Endothelial cell of umbilical vein (primary cell): ENCODE measurements at regions not wholly inside any gene's neighbourhood (a gene's known extent, or its start where the extent isn't known, plus 50 kb on each side); places are given as distances from the start of the nearest gene placed in this dataset.

Source experiments
- BruUV-seq: library from RNA; stranded (reverse); fragments of 400-500 nt; replicated peaks from 2 replicates; lab custom pipeline; 2021; lab: Mats Ljungman, UMichigan
- CTCF ChIA-PET: fragments of 300-600, 350-600 bp; sonication (Branson Sonifier 250); formaldehyde crosslinking; loops from one replicate; lab custom pipeline; 2021; ENCODE audit warnings: antibody characterized with exemption, inconsistent platforms; lab: Charles Lee
- POLR2A ChIA-PET: fragments of 300-600, 350-600 bp; sonication (Branson Sonifier 250); formaldehyde crosslinking; loops from one replicate; lab custom pipeline; 2021; ENCODE audit warnings: antibody characterized with exemption, inconsistent platforms; lab: Charles Lee
- DNase-seq: peaks from one replicate; pipeline ENCODE4 v3.0.0-alpha.2; 2011; ENCODE audit warnings: low read depth, low spot score
- FAIRE-seq: peaks from 2 replicates; lab custom pipeline; 2011; peaks lifted over from hg19 to GRCh38; lab: Jason Lieb, UNC
- H2AFZ ChIP-seq: 2 replicates; pipeline ENCODE4 v1.6.0; 2012; ENCODE audit warnings: low read depth, low read length, control low read depth, inconsistent platforms
- H3K27ac ChIP-seq: 2 replicates; pipeline ENCODE4 v1.5.1; 2011; ENCODE audit warnings: low read depth, mild to moderate bottlenecking, control low read depth, low read length, moderate library complexity; ENCODE audit not compliant: insufficient read depth
- H3K27me3 ChIP-seq, 2 experiments: 2 replicates each; pipeline versions ENCODE4 v1.6.0 to v1.6.1; 2011; ENCODE audit warnings: low read length in 2 of 2, mixed read lengths in 1 of 2; ENCODE audit not compliant: control insufficient read depth in 2 of 2, insufficient read depth in 2 of 2
- H3K36me3 ChIP-seq, 2 experiments: 2 replicates in 1 of 2; 3 replicates in 1 of 2; pipeline ENCODE4 v1.5.1; 2011; ENCODE audit warnings: low read length in 2 of 2, mild to moderate bottlenecking in 1 of 2, moderate library complexity in 1 of 2; ENCODE audit not compliant: control insufficient read depth in 2 of 2, insufficient read depth in 2 of 2; ENCODE audit errors: extremely low read depth in 1 of 2
- H3K4me1 ChIP-seq: 3 replicates; pipeline ENCODE4 v1.5.1; 2011; ENCODE audit warnings: mild to moderate bottlenecking, low read length; ENCODE audit not compliant: control insufficient read depth, insufficient read depth; ENCODE audit errors: extremely low read depth
- H3K4me2 ChIP-seq: 2 replicates; pipeline ENCODE4 v1.6.1; 2011; ENCODE audit warnings: low read length, control low read depth, mixed read lengths; ENCODE audit not compliant: insufficient read depth
- H3K4me3 ChIP-seq, 3 experiments: fragments of 200-600 bp in 1 of 3; sonication (generic), shearing (Covaris generic) in 1 of 3; replicated peaks in 1 of 3; 2 replicates each; pipeline ENCODE4 v1.5.1; 2011 to 2016; ENCODE audit warnings: control low read depth in 3 of 3, low read length in 3 of 3, mild to moderate bottlenecking in 2 of 3, inconsistent platforms in 1 of 3, low read depth in 1 of 3, moderate library complexity in 1 of 3; ENCODE audit not compliant: insufficient read depth in 1 of 3
- H3K79me2 ChIP-seq: 2 replicates; pipeline ENCODE4 v1.6.0; 2012; ENCODE audit warnings: low read length, inconsistent platforms; ENCODE audit not compliant: control insufficient read depth, insufficient read depth
- H3K9ac ChIP-seq: replicated peaks from 2 replicates; pipeline ENCODE3; 2011; ENCODE audit warnings: low read length, control low read depth; ENCODE audit not compliant: insufficient read depth; ENCODE audit errors: extremely low read depth
- H3K9me1 ChIP-seq: replicated peaks from 3 replicates; pipeline ENCODE4 v1.6.0; 2011; ENCODE audit warnings: mild to moderate bottlenecking, low read length; ENCODE audit not compliant: control insufficient read depth, insufficient read depth; ENCODE audit errors: extremely low read depth
- H3K9me3 ChIP-seq: replicated peaks from 2 replicates; pipeline ENCODE4 v1.5.1; 2012; ENCODE audit warnings: low read length, inconsistent platforms; ENCODE audit not compliant: control insufficient read depth, insufficient read depth
- H4K20me1 ChIP-seq: replicated peaks from 2 replicates; pipeline ENCODE3; 2011; ENCODE audit warnings: mild to moderate bottlenecking, low read length; ENCODE audit not compliant: control insufficient read depth, insufficient read depth; ENCODE audit errors: extremely low read depth
- EZH2 ChIP-seq: IDR thresholded peaks from 2 replicates; pipeline ENCODE4 v1.6.1; 2012; ENCODE audit warnings: borderline replicate concordance, low read depth, mild to moderate bottlenecking, moderate library complexity, low read length, inconsistent platforms; ENCODE audit not compliant: severe bottlenecking
- FOS ChIP-seq: IDR thresholded peaks from 2 replicates; pipeline ENCODE4 v1.6.1; 2011; ENCODE audit warnings: mild to moderate bottlenecking, low read length, moderate library complexity, borderline replicate concordance; ENCODE audit not compliant: insufficient read depth
- JUN ChIP-seq: IDR thresholded peaks from 2 replicates; pipeline ENCODE4 v1.6.1; 2011; ENCODE audit warnings: borderline replicate concordance, low read depth; ENCODE audit not compliant: insufficient read length, insufficient read depth
- MYC ChIP-seq: IDR thresholded peaks from one replicate; pipeline ENCODE4 v1.6.1; 2011; ENCODE audit warnings: mild to moderate bottlenecking, low read depth, low read length
- POLR2A ChIP-seq: IDR thresholded peaks from 2 replicates; pipeline ENCODE4 v1.6.1; 2012; ENCODE audit warnings: low read depth, mild to moderate bottlenecking, control low read depth, low read length
- POLR2AphosphoS5 ChIP-seq: IDR thresholded peaks from 2 replicates; pipeline ENCODE4 v1.6.1; 2012; ENCODE audit warnings: low read depth, mild to moderate bottlenecking, control low read depth, low read length, moderate library complexity; ENCODE audit not compliant: insufficient read depth
- dilution Hi-C: fragments of 300-500 bp; cut with MboI; formaldehyde crosslinking; loops from one replicate; pipeline ENCODE4 v1.15.0; 2019; ENCODE audit warnings: low sequenced_read_pairs; ENCODE audit not compliant: extremely low pct_ligation_motif_present
- intact Hi-C: fragments of 100-400 bp; cut with micrococcal nuclease; formaldehyde crosslinking; loops from one replicate; pipeline ENCODE4 v1.10.0; 2022
- TF ChIP-seq, protein P1 (sequence below), 2 donors: IDR thresholded peaks; 1 replicate in 1 of 2; 2 replicates in 1 of 2; pipeline ENCODE4 v1.5.1; 2011; ENCODE audit warnings: low read length in 2 of 2, mild to moderate bottlenecking in 2 of 2, moderate library complexity in 2 of 2, control low read depth in 1 of 2, inconsistent platforms in 1 of 2, low read depth in 1 of 2; ENCODE audit not compliant: insufficient read depth in 1 of 2; ENCODE audit errors: extremely low read depth in 1 of 2

DNA sequence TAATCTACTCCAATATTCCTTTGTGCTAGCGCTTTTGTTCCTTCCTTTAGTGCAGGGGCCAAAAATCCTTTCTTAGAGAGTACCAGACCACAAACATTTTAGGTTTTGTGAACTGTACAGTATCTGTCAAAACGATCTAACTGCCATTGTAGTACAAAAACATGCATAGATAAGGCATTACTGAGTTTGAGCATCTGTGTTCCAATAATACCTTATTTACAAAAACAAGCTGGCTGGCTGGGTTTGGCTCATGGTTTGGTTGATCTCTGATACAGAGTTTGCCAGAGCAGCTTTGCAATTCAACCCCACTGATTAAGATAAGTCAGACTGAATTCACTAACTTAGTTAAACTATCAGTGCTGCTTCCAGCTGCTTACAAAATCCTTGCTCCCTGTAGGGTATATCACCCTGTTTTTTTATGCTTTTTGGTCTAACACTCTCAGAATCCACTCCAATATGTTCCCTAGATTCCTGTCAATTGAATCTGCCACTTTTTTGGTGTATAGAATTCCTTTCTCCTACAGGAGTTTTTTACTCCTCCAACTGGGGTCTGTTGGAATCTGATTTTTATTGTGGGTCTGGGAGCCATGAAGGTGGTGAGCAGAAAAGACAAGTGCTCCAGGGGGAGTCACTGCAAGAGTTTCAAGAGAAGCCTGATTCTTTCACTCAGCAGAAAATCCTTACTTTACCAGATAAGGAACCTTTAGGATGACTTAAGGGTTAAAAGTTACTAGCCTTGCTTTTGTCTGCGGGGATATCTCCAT, 1399.4 kb downstream of the EFNB2 start:
- Histone ChIP-seq H3K9me1 (no peaks in the 10 kb centered on the region), H3K9ac (no peak overlapping the region), H3K4me2 (no peak overlapping the region), H3K79me2 (no peaks in the 10 kb centered on the region), H3K9me3 (no peaks in the 10 kb centered on the region), H3K4me1 (no peaks in the 10 kb centered on the region), H3K36me3 (no peaks in the 10 kb centered on the region), H3K27ac (no peak overlapping the region), H4K20me1 (no peaks in the 10 kb centered on the region), H2AFZ (no peak overlapping the region), H3K4me3 (no peak overlapping the region), H3K27me3 (no peaks in the 10 kb centered on the region)
- CTCF ChIA-PET: interaction anchor here (1.1 kb wide), 1 partner anchor 8 kb away, joined by 3 read pairs; no protein-coding TSS in a partner anchor
- TF ChIP-seq FOS (no peak), EZH2 (no peak), POLR2AphosphoS5 (no peak), JUN (no peak), MYC (no peak), POLR2A (no peak)
- TF ChIP-seq, protein P1, sequence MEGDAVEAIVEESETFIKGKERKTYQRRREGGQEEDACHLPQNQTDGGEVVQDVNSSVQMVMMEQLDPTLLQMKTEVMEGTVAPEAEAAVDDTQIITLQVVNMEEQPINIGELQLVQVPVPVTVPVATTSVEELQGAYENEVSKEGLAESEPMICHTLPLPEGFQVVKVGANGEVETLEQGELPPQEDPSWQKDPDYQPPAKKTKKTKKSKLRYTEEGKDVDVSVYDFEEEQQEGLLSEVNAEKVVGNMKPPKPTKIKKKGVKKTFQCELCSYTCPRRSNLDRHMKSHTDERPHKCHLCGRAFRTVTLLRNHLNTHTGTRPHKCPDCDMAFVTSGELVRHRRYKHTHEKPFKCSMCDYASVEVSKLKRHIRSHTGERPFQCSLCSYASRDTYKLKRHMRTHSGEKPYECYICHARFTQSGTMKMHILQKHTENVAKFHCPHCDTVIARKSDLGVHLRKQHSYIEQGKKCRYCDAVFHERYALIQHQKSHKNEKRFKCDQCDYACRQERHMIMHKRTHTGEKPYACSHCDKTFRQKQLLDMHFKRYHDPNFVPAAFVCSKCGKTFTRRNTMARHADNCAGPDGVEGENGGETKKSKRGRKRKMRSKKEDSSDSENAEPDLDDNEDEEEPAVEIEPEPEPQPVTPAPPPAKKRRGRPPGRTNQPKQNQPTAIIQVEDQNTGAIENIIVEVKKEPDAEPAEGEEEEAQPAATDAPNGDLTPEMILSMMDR (IDR thresholded peaks at IDR 0.05; ENCODE audit: extremely low read depth in 1 of 2, insufficient read depth in 1 of 2, low read depth in 1 of 2, low read length in 2 of 2): no peak
- dilution Hi-C loops (no loop called here), intact Hi-C loops (no loop called here)
- DNase-seq (no peak), FAIRE-seq (no peak)
- POLR2A ChIA-PET: no interaction called here
- no TSS peak for BruUV-seq
